Uterus (tissue), 2 donors: ENCODE measurements at regions not wholly inside any gene's neighbourhood (a gene's known extent, or its start where the extent isn't known, plus 50 kb on each side); places are given as distances from the start of the nearest gene placed in this dataset.

Experiments used
- CTCF ChIP-seq, 4 experiments: fragments of 200-600 bp in 2 of 4; fragments of 450-650 bp in 2 of 4; sonication (generic) in 2 of 4; IDR thresholded peaks; one replicate each; pipeline ENCODE4 v1.5.1; 2016 to 2019; ENCODE audit warnings: antibody characterized with exemption in 4 of 4, mild to moderate bottlenecking in 2 of 4, moderate library complexity in 1 of 4
- POLR2A ChIP-seq, 2 donors: fragments of 450-650 bp; IDR thresholded peaks; one replicate each; pipeline ENCODE4 v1.6.1; 2016; ENCODE audit warnings: antibody characterized with exemption in 2 of 2, mild to moderate bottlenecking in 1 of 2, moderate library complexity in 1 of 2

- TF ChIP-seq CTCF (IDR thresholded peaks at IDR 0.05) (no peak), POLR2A (IDR thresholded peaks at IDR 0.05) (no peak)
These were observed 95.8 kb downstream of the FOXD1 start for GRCh38 chr5:73352649-73353230.
